ENCODE measurements at regions not wholly inside any gene's neighbourhood (a gene's known extent, or its start where the extent isn't known, plus 50 kb on each side); places are given as distances from the start of the nearest gene placed in this dataset.

DNA sequence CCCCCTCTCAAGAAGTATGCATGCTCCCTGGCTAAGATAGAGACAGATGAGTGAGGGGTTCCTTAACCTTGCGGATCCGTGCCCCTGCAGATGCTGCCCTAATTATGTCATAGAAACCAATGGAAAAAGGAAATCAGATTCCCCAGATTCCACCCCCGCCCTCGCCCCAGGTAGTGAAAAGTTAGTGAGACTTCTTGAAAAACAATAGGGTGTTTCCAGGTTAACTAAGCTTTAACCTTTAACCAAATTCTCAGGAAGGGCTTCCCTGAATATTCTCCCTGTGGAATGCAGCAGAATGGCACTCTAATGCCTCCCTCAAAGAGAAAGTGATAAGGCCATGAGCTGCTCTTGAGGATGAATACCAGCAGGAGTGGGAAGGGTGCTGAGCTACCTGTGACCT lies 116.0 kb upstream of the RANBP3L start:
- no peak for TF ChIP-seq POLR2A (IDR thresholded peaks at IDR 0.05)
- no peak for TF ChIP-seq POLR2AphosphoS5 (IDR thresholded peaks at IDR 0.05)

Data from stomach (tissue), 4 donors.